ENCODE measurements at regions not wholly inside any gene's neighbourhood (a gene's known extent, or its start where the extent isn't known, plus 50 kb on each side); places are given as distances from the start of the nearest gene placed in this dataset.
"Not testable (repeated sequence)": the region's sequence is repeated elsewhere in the genome, so short reads cannot be mapped to it uniquely, and the experiment has no call there.

DNA sequence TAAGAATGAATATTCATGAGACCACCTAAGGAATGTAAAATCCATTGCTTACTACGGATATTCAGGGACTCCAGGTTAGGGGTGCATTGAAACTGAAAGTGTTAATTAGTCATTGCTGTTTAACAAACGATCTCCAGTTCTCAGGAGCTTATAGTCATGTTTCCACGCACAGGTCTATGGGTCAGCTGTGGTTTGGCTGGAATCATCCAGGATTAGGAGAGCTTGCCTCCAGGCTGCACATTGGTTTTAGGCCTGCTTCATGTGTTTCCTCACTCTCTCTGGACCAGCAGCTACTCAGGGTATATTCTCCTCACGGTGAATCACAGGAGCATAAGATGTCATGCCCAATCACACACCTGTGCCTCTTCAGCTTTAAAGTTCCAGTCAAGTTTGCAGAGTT, 98.9 kb downstream of the ATXN3L start:
- peak; percentile 79 for ATAC-seq

DNA sequence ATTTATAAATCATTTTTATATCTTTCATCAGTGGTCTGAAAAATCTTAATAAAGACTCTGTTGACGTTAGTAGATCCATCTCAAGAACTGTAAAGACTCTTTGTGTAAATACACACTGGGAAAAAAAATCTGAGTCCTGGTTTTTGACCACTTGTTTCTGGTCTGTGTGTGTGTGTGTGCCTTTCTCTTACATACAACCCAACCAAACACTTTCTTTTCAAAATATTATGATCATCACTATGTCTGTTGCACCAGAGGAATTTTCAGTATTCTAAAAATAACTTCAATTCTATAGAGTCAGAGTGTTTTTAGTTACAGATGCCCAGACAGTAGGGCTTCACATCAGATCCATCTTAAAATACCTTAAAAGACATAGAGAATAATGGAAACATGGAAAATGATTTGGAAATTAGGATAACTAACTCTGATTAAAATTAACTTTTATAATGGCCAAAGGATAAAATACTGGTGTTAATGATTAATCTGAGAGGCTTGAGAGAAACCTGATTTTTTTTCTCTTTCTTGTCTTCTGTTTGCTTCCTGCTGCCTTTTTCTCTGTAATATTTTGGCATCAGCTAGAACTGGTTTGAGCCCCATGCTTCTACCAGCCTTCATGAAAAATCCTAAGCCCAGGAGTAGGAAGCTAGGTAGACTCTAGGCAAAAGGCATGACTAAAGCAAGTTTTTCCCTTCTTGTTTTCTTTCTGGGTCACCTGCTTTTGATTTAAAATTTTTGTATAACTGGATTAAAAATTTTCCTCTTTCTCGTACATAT, 99.7 kb downstream of the ATXN3L start:
- no peak for ATAC-seq

DNA sequence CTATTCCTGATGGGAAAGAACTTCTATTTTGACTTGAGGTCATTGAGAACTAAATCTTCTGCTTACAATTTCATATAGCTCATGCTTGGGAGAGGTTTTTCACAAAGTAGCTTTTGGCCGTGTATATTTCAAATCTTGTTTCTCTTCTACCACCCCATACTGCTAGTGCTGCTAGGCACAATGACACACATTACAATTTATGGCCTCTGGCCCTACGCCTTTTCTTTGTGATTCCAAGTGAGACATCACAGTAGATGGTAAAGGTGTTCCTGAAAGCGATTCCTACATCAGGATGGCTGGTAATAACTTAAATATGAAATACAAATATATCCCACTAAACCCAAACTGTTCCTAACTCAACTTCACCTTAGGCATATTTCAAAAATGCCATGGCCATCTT, 101.1 kb downstream of the ATXN3L start:
- ATAC-seq: no peak

DNA sequence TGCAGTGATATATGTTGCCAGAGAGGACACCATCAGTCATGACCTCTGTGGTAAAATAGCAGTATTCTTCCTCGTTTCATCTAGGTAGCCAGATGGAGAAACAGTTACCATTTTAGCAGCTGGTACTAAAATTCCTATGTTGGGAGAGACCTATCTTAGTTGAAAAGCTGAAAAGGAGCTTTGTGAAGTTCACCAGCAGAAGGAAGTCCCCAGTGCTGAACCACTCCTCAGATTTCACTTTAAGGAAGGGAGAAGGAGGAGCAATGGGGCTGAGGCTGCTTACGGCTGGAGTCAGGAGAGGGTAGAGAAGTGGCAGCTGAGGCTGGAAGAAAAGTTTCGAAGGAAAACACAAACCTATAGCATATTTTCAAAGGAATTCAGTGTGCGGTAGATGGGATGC, 103.7 kb downstream of the ATXN3L start:
- ATAC-seq: no peak

DNA sequence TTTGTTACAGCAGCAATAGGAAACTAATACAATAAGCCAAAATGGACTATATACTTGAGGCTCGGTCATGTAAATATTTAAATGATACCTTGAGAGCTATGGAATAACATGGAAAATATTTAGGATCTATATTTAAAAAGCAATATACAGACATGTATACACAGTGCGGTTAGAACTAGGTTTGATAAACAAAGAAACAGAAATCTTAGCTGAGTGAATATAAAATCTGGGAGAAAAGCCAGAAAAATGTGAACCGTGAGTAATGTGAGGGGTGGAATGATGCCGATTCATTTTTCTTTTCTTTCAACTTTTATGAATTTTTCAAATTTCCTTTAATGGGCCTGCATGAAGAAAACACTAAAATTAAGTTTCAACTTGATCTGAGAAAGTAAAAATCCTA, 104.1 kb downstream of the ATXN3L start:
- no peak for ATAC-seq

DNA sequence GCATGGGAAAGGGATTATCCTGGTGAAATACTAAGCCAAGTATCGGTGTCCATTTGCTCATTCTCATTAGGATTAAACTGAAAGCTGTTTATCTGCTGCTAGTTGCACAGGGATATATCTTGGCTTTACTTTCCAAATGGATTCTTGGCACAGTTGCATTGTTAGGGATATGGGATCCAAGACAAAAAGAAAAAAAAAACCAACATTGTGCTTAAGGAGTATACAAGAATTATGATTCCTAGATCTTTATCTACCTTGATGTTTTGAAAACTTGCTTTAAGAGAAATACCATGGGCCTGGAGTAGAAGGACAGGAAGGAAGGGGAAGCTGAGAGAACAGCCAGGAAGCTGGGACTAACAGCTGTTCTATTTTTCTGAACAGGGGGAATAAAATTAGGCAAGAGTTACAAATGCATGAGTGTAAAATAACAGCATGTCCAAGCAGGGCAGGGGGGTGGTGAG, 107.6 kb downstream of the ATXN3L start:
- ATAC-seq: no peak

DNA sequence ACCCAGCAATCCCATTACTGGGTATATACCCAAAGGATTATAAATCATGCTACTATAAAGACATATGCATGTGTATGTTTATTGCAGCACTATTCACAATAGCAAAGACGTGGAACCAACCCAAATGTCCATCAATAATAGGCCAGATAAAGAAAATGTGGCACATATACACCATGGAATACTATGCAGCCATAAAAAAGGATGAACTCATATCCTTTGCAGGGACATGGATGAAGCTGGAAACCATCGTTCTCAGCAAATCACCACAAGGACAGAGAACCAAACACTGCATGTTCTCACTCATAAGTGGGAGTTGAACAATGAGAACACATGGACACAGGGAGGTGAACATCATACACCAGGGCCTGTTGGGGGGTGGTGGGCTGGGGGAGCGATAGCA, 109.7 kb downstream of the ATXN3L start:
- ATAC-seq: not testable (repeated sequence)

DNA sequence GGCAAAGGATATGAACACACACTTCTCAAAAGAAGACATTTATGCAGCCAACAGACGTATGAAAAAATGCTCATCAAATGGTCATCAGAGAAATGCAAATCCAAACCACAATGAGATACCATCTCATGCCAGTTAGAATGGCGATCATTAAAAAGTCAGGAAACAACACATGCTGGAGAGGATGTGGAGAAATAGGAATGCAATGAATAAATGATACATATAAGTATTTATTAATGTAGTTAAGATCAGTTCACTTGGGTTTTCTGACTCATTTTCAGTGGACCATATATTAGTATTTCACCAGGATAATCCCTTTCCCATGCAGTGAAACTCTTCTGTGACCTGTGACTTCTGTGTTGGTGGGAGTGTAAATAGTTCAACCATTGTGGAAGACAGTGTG, 110.1 kb downstream of the ATXN3L start:
- ATAC-seq: not testable (repeated sequence)

DNA sequence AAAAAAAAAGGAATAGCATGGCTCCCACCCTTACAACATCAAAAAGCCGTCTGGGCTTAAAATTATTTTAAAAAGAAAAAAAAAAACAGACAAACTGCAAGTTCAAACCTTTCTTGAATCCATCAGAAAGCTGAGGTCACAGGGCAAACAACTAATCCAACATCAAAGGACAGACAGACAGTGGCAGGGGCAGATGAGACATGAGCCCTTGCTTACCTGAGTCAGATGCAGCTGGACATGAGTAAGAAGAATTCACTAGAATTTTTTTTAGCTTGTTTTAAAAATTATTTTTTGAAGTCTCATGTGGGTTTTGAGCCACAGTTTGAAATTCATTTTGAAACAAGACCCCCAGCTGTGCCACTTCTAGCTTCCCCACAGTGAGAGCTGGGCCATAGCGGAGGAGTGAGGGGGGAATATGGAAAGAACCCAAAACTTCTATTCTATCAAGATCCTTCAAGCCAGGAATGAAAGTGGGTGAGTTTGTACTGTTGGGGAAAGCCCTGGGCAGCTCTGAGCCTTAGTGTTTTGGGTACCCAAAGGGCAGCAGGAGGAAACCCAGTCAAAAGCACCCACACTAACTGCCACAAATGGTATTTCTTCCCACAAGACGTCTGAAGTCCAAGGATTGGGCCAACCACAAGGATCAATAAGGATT, 111.4 kb downstream of the ATXN3L start:
- ATAC-seq: no peak

DNA sequence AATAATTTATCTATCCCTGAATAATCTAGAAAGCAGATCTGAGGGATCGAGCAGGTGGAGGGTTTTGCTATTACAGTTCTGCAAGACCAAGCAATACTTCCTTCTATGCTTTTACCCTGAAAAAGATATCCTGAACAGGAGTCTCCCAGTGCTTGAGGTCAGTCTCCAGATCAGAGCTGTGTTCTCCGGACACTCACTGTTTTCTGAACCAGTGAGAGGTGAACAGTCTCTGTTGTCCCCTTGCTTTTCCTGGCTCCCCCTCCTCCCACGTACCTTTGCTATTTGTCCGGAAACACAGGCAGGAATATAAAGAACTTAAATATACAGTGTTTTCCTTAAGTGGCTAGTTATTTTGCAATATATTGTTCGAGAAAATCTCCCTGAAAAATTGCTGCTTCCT, 116.6 kb downstream of the ATXN3L start:
- ATAC-seq: no peak

DNA sequence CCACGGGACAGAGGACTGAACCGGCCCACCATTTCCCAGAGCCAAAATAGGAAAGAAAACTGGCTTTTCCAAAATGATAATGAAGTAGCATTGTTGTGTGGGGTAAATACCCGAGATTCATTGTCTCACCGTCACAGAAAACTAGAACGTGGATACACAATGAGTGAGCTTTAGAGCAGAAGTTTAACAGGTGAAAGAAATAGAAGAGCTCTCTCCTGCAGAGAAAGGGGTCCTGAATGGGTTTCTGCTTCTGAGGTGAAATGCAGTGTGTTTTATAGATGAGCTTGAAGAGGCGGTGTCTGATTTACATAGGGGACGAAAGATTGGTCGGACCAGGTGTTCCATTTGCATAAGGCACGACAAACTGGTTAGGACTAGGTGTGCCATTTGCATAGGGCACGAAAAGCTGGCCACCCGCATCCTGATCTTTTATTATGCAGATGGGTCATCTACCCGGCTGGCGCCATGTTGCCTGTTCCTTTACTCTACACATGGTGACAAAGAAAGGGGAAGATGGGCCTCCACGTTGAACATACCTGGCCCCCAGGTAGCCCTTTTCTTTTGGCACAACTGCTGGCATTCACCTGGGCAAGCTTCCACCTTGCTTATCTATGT, 118.1 kb downstream of the ATXN3L start:
- no peak for ATAC-seq

DNA sequence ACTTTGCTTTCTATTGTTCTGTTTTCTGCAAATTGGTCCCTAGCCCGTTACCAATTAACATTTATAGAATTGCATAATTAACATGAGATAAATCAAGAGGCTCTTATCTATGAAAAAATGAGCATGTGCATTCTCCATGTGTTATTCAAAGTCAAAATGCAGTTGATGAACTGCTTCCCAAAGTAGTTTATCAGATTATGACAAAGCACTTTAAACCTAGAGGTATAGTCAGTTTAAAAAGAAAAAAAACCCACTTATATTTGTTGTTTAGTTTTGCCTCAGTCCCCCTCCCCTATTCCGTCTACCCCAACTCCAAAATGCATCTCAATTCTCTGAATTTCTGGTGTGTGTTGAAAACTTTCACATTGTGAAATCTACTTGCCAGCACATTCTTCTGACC, 119.5 kb downstream of the ATXN3L start:
- no peak for ATAC-seq

DNA sequence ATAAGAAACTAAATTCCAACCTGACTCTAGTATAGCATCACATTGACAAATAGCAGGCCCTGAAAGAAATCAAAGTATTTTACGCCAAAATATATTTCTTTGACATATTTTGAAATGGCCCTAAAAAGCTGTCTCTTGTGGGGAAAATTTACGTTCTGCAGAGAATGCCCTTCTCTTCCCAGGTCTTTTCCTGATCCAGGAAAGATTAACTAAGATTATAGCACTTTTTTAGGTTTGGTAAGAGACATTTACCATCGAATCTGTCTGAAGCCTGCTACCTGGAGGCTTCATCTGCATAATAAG, 121.1 kb downstream of the ATXN3L start:
- ATAC-seq: no peak

DNA sequence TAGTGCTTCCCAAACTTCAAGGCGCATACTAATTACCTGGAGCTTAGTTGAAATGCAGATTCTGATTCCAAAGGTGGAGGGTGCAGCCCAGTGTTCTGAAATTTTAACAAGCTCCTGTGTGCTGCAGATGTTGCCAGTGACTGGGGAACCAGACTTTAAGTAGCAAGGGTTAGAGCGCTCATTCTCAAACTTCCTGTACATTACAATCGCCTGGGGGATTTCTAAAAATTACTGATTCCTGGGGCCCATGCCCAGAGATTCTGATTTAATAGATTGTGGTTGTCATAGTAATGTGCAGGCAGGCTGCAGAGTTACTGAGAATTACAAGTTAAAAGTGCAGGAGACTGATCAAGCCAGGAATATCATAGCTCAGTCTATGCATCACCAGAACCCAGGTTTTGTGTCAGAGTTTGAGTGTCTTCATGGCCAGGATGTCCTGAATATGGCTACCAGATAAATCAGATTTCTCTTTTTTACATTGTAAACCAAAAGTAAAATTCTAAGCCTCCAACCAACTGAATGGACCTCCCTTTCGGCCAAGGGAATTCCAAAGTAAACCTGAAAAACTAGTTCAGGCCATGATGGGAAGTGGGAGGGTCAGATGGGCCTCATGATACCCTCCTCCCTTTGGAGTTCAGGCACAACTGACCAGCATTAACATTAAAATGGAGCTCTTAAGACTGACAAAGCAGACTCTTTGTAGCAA, 121.6 kb downstream of the ATXN3L start:
- no peak for ATAC-seq

DNA sequence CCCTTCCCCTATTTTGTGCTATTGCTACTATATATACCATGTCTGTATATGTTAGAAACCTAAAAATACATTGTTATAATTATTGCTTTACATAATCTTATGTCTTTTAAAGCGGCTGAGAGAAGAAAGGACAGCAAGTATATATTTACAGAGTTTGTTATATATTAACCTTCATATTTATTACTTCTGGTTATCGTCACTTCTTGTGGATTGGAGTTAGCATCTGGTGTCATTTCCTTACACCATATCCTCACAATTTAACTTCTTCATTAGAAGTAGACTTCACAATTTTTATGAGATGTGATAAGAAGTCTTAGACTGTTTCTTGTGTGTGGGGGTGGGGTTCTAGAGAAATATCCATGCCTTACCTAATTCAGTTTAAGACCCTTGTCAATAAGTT, 123.1 kb downstream of the ATXN3L start:
- ATAC-seq: no peak

DNA sequence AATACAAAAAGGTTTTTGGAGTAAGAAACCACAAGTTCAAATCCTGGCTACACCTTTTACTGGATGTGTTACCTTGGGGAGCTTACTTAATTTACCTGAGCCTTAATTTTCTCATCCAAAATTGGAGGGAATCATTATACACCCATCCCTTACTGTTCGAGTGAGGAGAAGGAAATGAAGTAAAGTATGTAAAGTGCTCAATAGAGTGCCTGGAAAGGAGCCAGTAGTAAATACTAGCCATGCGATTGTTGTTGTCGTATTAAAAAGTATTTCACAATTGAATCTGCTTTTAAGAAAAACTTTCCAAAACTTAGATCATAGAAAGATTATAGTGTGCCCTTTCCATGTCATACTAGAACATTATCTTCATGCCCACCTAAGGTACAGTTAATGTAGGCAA, 124.5 kb downstream of the ATXN3L start:
- no peak for ATAC-seq

DNA sequence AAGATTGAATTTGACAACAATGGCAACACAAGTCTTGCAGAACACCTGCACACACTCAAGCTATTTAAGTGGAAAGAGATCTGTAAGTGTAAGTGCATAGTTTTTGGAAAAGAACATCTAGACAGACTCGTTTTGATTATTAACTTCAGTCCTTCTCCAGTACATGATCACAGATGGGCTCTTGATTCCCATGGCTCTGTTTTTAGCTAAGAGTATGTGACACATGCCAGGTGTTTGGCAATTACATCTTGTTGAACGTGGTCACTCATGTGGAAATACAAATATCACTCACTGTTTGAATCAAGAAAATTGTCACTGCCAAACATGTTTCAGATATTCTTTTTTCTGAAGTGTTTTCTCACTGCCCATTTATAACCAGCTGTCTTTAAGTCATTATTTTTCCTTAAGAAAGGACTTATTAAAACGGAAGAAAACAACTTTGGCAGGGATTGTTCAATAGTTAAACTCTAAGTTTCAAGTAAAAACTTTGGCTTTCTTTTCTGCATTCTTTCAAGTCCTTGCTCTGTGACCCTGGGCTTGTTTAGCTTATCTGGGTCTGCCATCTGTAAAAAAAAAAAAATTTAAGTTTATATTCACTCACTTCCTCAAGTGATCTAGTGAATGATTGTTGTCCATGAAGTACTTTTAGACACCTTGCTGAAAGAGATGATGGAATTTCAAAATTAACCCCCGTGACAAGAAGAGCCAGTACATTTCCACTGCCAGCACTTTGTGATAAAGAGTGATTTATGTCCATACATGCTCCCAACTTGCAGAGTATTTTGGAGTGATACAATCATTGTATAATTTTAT, 125.4 kb downstream of the ATXN3L start:
- no peak for ATAC-seq

DNA sequence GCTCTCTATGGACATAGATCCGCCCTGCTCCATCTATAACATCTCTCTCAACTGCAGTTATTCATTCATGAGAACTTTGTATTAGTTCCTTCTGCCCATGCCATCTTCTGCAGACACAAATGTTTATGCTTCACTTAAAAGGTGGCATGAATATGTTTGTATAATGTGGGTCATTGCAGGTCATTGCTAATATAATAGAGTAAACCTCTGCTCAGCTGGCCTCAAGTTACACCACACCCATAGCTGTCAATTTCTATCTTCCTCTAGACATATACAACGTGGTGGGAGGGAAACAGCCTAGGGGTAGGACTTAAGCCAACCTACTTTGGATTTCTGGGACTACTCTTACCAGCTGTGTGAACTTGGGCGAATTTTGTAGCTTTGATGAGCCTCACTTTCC, 129.8 kb downstream of the ATXN3L start:
- ATAC-seq: no peak

DNA sequence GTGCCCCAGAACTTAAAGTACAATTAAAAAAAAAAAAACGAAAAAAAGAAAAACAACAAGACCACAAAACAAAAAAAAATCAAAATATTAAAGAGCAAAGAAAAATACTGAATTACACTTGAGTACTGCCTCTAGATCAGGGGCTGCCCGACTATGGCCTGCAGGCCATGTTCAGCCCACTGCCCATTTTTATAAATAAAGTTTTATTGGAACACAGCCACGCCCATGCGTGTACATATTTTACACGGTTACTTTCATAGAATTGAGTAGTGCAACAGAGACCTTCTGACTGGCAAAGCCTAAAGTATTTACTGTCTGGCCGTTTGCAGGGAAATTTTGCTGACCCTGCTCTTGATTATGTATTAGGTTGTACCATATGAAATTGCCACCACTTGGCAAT, 130.5 kb downstream of the ATXN3L start:
- ATAC-seq: no peak

DNA sequence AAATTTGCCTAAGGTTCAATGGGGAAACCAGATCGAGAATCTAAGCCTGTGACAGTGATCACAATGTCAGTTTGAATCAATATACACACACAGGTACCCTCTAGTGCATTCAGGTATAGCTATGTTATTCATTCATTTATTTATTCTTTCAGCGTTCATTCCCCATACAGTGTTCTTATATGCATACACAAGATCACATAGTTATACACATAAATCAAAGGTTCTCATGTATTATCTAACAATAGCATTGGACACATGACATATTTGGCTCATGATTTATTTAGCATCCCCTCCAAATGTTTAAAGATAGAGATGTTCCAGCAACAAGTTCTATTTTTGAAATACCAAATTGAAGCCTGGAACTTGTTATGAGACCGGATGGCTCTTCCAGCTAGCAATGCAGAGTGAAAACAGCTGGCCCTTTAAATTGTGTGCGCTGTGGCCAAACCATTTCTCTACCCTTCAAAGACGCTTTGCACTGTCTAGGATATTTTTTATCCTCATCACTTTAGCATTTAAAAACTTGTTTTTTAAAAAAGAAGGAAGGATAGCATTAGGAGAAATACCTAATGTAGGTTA, 131.0 kb downstream of the ATXN3L start:
- ATAC-seq: no peak

DNA sequence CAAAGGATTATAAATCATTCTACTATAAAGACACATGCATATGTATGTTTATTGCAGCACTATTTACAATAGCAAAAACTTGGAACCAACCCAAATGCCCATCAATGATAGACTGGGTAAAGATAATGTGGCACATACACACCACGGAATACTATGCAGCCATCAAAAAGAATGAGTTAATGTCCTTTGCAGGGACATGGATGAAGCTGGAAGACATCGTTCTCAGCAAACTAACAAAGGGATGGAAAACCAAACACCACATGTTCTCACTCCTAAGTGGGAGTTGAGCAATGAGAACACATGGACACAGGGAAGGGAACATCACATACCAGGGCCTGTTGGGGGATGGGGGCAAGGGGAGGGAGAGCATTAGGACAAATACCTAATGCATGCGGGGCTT, 133.2 kb downstream of the ATXN3L start:
- ATAC-seq: not testable (repeated sequence)

DNA sequence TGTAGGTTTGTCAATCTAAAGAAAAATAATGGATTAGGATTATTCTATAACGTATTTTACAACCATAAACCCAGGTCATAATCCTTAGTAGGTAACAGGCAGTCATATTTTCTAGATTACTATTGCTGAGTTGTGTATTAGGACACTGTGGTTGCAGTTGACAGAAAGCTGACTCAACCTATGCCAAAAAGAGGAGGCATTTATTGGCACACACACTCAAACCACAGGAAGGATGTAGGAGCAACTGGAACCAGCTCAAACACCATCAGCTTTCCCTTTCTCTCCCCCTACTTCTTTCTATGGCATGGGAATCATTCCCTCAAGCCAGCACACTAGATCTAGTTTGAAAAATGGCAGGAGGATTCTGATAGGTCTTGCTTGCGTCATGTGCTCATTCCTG, 136.4 kb upstream of the FAM9C start:
- ATAC-seq: no peak
